Inflammatory macrophage (primary cell): ENCODE measurements at regions not wholly inside any gene's neighbourhood (a gene's known extent, or its start where the extent isn't known, plus 50 kb on each side); places are given as distances from the start of the nearest gene placed in this dataset.
"Not testable (repeated sequence)": the region's sequence is repeated elsewhere in the genome, so short reads cannot be mapped to it uniquely, and the experiment has no call there.

ENCODE experiments used
- DNase-seq, 2 donors: peaks; one replicate each; pipeline ENCODE4 v3.0.0-alpha.2; 2020 to 2022

DNA sequence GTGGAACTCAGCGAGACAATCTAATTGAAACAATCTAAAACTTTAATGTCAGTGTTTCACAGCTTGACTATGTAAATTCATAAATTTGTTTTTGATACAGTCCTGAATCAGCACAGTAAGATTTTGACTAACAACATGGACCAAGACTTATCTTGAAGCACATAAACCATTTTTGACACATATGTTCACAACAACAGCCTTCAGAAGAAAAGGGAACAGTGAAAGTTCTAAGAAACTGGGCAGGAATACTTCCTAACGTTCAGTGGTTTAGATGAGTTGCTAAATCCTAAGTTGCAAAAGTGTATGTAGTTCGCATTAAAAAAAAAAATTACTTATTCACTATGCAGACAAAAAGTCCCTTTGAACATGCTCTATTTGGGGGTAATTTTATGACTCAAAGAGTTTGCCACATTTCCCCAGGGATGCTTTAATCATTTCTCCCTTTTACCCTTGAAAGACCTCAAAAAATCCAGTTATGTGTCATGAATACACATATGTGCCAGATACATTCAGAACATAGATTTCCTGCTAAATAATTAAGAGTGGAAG lies 120.2 kb downstream of the MRPL39 start:
- peak; percentile 65 to 93 for DNase-seq

DNA sequence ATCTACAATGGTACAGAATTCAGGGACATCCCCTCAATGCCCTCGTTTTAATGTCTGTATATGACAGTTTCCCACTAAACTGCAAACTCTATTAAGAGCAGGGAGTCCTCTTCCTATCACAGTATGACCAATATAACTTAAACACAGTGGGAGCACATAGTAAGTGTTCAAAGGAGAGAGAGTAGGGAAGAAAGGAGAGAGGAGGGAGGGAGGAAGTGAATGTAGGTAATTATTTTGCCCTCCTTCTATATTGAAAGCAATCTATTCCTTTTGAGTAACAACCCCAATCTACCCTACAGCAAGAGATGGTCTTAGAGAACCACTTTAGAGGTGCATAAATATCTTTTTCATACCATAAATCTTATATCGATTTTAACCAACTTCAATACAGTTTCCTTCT lies 121.4 kb downstream of the MRPL39 start:
- no peak for DNase-seq

DNA sequence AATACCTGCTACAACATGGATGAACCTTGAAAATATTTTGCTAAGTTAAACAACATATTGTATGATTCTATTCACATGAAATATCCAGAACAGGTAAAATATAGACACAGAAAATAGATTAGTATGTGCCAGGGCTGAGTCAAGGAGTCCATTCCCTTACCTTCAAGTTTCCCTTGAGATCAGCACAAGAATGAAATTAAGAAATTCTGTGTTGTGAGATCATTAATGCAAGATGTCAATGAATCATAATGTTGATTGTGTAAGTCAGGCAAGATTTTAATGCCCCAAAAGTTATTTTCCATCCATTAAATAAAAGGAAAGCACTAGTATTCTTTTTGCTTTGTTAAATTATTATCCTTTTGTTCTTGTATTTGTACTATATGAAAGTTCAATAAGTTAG lies 139.4 kb downstream of the MRPL39 start:
- DNase-seq, result peak in 1 of 2 donors; percentile 40

DNA sequence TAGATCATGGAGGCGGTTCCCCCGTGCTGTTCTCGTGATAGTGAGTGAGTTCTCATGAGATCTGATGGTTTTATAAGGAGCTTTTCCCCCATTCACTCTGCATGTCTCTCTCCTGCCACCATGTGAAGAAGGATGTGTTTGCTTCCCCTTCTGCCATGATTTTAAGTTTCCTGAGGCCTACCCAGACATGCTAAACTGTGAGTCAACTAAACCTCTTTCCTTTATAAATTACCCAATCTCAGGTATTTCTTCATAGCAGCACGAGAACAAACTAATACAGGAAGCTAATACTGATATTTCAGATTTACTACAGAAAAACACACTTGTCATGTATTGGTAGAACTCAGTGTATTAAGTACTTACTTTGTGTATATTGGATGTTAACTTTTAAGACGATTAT lies 140.2 kb downstream of the MRPL39 start:
- DNase-seq, result peak in 1 of 2 donors; percentile 36

DNA sequence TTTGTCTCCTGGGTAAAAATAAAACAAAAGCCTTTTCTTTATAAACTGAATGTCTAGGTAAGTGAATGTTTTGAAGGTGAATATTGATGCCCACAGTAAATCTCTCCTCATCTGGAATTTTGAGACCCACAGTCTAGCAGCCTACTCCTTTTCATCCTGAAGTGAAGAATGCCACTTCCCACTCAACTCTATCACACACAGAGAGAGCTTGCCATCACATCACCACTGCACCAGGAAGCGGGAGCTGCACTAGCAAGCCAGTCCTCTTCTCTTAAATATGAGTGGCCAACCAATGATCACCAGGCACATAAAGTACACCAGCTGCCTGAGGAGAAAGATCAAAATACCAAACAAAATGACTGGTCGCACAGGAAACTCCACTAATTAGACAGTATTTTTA lies 140.8 kb downstream of the MRPL39 start:
- DNase-seq, result no peak

DNA sequence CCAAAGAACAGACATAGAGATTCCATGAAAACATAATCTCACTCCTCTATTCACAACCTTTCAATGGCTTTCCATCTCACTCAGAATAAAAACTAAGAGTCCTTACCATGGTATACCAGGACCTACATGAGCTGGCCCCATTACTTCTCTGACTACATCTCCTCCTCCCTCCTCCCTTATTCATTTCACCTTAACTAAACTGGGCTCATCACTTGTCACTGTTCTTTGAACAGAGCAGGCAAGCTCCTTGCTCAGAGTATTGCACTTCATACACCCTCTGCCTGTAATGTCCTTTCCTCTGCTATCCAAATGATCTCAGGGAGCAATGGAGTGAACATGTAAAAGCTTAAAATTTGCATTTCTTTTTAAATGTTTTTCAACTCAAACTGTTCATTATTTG lies 142.0 kb downstream of the MRPL39 start:
- no peak for DNase-seq

DNA sequence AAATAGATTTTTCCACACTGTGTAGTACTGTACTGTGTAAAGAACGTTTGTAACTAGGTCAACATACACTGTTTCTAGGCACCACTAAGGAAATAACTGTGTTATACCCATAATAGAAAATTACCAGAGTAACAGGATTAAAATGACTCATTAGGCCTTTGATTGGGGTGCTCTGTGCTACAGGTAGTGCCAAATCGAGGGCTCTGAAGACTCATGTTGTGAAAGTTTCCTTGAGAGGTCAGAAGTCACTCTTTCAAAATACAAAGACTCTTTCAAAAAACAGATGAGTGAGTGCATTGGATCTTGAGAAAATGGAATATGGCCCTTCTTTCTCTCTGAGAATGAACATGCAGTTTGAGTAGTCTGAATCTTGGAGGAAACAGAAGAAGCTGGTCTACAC lies 143.0 kb downstream of the MRPL39 start:
- DNase-seq, result no peak

DNA sequence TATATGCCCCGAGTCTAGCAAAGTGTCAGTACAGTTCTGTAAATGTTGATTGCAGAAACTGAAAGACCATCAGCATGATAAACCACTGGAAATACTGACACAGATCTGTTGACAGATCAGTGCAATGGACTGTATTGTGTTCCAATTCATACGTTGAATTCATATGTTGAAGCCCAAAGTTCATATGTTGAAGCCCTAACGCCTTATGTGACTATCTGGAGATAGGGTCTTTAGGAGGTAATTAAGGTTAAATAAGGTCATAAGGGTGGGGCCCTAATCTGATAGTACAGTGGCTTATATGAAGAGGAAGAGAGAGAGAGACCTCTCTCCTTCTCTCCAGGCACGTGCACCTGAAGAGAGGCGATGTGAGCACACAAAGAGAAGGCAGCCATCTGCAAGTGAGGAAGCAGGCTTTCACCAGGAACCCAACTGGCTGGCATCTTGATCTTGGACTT lies 144.7 kb downstream of the MRPL39 start:
- DNase-seq, result no peak

DNA sequence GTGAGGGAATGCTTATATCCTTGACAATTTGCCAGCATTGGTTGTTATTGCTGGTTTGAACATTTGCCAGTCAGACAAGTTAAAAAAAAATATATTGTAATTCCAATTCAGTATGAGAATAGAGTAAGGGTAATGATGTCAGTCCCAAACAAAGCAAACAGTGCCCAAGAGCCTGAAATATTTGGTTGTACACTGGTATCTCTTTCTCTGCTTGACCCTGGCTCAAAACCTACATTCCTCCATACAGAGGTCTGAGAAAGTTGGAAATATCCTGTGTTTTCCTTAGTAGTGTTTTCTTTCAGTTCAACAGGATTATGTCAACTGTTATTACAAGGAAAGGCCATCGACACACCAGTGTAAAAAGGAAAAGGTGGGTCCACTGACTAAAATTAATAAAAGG lies 145.6 kb downstream of the MRPL39 start:
- DNase-seq, result no peak

DNA sequence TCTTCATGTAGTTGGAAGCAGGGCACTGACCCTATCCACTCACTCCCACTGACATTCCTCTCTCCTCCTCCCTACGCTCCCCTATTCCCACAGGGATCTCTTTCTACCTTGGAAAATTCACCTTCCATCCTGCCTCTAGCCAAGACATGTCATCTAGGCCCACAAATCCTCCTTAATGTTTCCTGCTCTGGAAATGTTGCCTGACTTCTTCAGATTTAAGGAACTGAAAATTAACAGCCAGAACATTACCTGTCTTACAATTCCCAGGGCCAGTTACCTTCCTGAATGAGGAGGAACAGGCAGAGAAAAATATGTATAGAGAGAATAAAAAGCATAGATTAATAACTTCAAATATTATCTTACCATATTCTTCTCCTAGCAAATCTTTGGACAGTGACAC lies 147.3 kb downstream of the MRPL39 start:
- DNase-seq, result no peak

DNA sequence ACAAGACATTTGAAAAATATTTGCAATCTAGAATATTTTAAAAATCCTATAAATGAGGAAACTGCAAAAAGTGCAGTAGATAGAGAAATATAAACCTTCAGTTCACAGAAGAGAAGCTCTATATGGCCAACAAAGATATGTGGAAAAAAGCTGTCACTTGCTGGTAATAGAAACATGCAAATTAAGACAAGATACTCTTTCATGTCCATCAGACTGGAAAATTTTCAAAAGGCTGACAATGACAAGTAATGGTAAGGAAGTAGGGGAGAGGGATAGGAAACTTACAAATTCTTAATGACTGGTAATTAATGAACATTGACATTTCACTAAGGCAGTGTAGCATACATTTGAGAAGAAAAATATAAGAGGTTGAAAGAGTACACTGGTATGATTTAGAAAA lies 147.9 kb downstream of the MRPL39 start:
- no peak for DNase-seq

DNA sequence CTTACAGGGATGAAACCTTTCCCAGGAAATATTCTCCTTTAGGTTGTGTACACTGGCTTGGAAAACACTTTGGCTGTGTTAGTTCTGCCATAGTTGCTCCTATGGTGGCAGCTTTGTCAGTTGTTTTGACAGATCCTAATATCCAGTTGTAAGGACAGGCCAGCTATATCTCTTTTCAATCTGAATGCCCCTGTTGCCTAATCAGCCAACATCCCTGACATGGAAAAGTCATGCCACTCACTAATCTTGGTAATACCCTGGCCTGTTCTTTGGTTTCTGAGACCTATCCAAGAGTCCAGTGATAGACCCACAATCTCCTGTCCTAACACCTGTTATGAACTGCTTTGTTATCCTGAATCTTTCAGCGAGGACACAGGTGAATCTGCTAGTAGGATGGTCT lies 148.8 kb downstream of the MRPL39 start:
- no peak for DNase-seq

DNA sequence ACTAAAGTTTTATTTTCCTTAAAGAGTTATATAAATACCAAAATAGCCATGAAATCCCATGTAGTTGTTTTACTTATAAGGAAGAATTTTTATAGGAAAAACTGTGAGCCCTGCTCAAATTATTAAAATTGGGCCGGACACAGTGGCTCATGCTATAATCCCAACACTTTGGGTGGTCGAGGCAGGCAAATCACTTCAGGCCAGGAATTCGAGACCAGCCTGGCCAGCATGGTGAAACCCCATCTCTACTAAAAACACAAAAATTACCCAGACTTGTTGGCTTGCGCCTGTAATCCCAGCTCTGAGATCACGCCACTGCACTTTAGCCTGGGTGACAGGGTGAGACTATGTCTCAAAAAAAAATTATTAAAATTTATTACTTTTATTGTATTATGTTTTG lies 149.3 kb downstream of the MRPL39 start:
- DNase-seq, result no peak

DNA sequence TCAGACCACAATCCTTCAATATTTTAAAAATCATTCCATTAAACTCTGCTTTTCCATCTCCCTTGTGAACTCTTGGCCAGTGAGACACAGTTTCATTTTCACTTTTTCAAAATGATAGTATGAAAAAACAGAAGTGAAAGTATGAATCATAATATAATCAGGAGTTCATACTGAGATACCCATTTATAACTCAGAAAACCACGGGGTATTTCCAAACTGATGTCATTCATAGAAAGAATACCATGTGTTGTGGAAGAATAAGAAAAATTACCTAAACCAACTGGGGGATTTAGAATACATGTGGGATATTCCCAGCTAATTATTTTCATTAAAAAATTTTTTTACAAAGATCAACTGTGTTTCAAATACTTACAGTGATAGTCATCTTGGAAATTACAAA lies 149.9 kb downstream of the MRPL39 start:
- DNase-seq, result peak; percentile 66 to 93

DNA sequence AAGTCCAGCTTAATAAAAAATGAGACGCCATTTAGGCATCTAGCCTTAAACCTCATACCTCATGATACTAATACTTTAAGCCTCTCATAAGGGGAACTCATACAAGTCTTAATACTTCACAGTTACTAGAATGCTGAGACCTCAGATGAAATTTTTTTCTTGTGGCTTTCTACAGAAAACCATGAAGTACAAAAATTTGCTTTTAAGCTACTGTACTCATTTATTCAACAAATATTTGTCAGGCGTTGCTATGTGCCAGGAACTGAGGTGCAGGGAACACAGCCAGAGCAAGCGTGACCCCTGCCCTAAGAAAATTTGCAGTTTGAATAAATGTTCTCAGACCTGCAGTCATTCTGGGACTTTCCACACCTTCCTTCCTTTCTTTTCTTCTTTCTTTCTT lies 150.6 kb downstream of the MRPL39 start:
- peak in 1 of 2 donors; percentile 9 for DNase-seq

DNA sequence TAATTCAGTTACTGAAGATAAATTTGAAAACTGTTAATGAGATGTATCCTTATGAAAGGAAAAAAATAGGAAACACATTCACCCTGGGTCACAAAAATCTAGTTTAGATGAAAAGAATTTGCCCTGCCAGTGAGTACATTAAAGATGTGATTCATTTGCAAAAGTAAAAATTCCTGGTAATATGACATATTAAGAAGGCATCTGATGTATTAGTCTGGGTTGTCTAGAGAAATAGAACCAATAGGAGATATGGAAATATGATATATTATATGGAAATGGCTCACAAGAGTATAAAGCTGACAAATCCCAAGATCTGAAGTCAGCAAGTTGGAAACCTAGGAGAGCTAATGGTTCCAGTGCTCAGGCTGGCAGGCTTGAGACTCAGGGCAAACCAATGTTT lies 153.8 kb downstream of the MRPL39 start:
- no peak for DNase-seq

DNA sequence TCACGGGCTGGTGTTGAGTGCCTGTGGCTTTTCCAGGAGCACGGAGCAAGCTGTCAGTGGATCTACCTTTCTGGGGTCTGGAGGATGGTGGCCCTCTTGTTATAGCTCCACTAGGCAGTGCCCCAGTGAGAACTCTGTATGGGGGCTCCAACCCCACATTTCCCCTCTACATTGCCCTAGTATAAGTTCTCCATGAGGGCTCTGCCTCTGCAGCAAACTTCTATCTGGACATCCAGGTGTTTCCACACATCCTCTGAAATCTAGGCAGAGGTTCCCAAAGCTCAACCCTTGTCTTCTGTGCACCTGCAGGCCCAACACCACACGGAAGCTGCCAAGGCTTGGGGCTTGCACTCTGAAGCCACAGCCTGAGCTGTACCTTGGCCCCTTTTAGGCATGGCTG lies 157.3 kb downstream of the MRPL39 start:
- no peak for DNase-seq

DNA sequence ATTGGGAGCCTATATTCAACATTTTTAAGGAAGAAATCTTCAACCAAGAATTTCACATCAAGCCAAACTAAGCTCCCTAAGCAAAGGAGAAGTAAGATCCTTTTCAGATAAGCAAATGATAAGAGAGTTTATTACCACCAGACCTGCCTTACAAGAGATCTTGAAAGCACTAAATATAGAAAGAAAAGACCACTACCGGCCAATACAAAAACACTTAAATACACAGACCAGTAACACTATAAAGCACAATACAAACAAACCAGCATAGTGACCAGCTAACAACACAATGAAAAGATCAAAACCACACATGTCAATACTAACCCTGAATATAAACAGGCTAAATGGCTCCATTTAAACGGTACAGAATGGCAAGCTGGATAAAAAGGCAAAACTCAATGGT lies 165.4 kb downstream of the MRPL39 start:
- no peak for DNase-seq

DNA sequence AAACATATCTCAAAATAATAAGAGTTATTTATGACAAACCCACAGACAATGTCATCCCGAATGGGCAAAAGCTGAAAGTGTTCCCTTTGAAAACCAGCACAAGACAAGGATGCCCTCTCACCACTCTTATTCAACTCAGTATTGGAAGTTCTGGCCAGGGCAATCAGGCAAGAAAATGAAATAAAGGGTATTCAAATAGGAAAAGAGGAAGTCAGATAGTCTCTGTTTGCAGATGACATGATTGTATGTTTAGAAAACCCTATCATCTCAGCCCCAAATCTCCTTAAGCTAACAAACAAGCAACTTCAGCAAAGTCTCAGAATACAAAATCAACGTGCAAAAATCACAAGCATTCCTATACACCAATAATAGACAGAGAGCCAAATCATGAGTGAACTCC lies 169.8 kb downstream of the MRPL39 start:
- not testable (repeated sequence) for DNase-seq

DNA sequence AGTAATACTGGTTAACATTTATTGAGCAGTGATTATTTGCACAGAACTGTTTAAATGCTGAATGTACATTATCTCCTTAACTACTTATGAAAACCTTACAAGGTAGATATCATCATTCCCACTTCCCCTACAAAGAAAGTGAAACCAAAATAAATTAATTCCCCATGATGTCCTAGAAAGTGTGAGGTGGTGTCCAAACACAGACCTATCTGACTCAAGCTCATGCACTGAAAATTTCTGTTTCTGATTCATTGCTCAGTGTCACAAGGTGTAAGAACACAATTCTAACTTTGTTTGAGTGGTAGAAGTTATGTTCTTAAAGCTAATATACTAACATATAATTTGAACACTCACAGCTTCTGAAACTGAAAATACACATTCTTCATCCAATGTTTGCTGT lies 178.7 kb downstream of the MRPL39 start:
- peak; percentile 36 to 44 for DNase-seq

DNA sequence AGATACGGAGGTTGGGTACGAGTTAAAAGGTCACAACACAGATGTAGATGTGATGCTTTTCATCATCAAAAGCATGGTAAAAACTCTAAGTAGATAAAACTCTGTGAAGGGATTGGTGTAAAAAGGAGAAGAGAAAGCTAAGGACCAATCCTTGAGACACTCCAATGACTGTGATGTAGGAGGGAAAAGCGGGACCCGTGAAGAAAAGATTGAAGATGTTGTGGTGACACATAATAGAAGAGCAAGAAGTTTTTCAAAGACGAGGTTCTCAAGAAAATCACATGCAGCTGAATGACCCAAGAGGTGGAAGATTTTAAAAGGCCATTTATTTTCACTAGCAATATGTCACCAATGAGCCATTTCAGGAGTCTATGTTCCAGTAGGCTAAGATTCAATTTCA lies 179.5 kb downstream of the MRPL39 start:
- DNase-seq, result no peak

DNA sequence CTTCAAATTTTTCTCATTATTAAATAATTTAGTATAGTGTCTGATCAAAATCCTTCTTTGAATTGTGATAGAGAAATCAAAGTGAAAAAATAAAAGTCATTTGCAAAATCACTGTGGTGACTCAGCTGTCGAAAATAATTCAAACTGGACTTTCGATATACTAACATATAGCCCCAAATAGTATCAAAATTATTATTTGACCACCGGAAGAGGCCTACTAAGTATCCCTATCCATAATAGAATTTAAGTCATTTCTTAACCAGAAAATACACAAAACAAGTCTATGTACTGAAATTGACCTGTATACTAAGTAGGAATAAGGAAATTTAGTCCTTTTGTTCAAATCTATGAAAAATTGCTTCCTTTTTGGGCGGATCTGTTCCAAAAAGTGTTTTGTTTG lies 180.7 kb downstream of the MRPL39 start:
- no peak for DNase-seq

DNA sequence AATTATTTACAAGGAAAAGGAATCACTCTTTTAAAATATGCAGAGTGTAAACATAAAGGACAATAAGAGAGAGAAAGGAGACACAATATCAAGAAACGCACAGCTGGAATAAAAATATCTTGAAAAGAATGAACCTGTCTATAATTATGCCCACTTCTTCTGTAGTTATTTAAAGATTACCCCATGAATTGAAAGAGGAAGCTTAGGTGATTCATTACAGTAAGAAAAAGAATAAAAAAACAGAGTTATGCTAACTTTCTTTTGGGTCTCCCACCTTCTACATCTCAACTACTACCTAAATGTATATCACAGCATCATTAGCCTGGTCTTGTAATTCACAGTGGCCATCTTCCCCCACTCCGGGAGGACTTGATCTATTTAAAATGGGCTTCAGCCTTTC lies 182.1 kb downstream of the MRPL39 start:
- no peak for DNase-seq

DNA sequence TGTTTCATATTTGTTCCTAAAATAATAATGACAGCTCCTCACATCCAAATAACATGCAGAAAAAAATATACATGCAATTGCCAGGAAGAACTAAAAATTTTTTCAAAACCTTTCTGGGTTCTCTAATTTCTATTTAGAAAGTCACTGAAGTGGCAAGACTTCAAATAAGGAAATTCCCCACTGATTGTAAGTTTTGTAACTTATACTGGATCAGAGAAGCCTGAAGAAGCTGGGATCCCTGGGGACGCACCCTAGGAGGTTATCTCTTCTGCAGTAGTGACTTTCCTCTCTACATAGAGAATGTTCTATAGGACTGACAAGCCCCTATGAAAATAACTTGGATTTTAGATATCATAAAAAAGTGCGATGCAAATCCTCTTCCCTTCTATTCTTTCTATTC lies 182.6 kb downstream of the MRPL39 start:
- DNase-seq, result peak in 1 of 2 donors; percentile 24

DNA sequence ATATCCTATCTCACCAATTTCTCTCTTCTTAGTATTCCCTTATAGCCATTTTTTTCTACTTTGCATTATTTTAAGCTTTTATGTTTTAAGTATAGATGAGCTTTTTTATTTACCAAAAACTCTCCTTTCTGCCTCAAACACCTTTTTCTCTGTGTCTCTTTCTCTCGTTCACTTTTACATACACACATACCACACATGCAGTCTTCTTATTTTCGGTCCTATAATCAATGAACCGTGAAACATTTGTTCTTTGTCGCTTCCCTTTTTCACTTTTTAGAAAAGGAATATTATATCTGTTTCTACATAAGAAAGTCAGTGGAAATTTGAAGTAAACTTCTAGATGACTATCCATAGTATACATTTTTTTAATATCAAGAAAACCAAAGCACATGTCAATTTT lies 183.2 kb downstream of the MRPL39 start:
- DNase-seq, result no peak
